ENCODE measurements at regions not wholly inside any gene's neighbourhood (a gene's known extent, or its start where the extent isn't known, plus 50 kb on each side); places are given as distances from the start of the nearest gene placed in this dataset.
A peak's percentile ranks its signal among the peaks of the same experiment; 100 is the strongest.

- DNase-seq (ENCODE audit: low read depth): no peak
Measured at GRCh38 chr2:168378960-168379669, 77.0 kb upstream of the CERS6 start.

DNA sequence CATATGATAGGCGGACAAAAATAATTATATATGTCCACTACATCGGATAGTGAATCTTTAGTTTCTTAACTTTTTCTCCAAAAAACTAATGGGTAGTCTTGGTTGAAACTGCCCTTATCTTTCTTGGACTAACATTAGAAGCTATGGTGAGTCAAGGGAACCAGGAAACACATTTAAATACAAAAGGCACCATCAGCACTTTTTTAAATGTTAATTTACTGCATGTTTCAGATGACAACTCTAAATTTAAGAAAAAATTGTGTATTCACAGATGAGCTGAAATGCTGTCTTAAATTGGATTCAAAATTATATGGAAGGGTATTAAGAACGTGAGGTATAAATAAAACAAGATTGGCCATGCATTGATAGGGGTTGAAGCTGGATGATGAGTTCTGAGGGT is 75.6 kb upstream of the CERS6 start:
- DNase-seq (ENCODE audit: low read depth): no peak

- DNase-seq (ENCODE audit: low read depth): peak; percentile 4
Measured at GRCh38 chr2:168392024-168392423, 64.0 kb upstream of the CERS6 start.

DNA sequence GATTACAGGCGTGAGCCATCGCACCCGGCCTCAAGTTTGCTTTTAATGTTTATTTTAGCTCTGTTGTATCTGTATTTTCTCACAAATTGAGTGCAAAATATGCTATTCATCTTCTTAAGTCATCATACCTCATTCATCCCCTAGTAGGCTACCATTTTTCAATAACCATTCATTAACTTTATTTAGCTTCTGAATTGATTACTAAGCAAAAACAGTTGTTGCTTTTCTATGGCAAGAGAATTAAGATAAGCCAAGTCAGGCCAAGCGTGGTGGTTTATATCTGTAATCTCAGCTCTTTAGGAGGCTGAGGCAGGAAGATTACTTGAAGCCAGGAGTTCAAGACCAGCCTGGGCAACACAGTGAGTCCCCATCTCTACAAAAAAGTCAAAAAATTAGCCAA is 63.3 kb upstream of the CERS6 start:
- DNase-seq (ENCODE audit: low read depth): no peak

DNA sequence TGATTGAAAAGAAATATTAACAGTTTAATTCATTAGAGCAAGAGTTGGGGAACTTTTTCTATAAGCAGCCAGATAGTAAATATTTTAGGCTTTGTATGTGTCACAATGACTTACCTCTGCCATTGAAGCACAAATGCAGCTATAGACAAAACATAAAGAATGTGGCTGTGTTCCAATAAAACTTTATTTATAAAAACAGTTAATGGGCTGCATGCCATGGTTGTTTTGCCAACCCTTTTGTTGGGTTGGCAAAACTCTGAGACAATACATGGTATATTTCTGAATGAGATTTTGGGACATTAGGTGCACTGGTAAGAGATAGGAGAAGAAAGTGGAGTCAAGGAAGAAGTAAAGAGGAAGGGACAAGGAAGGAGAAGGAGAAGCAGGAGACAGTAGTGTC is 61.8 kb upstream of the CERS6 start:
- no peak for DNase-seq (ENCODE audit: low read depth)

DNA sequence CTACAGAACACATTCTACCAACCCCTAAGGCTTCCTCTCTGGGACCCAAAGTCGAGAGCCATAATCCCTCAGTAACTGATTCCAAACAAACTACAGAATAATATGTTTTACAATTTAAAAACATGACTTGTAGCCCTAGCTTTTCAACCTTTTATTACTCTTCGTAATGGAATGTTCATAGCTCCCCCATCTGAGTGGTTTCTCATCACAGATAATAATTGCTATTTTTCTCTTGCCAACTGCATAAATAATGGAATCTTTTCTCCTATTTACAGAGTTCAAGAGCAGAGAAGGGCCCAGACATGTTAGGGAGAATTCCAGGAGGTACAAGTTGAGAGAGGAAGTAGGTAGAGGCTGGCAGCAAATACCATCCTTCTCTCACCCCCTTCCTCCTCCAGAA is 59.9 kb upstream of the CERS6 start:
- peak; percentile 37 for DNase-seq (ENCODE audit: low read depth)

DNA sequence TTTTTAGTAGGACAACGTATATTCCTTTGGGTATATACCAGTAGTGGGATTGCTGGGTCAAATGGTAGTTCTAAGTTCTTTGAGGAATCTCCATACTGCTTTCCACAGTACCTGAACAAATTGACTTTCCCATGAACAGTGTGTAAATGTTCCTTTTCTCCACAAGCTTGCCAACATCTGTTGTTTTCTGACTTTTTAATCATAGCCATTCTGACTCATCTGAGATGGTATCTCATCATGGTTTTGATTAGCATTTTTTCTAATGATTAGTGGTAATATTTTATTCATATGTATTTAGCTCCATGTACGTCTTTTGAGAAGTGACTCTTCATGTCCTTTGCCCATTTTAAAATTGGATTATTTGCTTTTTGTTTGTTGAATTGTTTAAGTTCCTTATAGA is 58.4 kb upstream of the CERS6 start:
- no peak for DNase-seq (ENCODE audit: low read depth)

GRCh38 chr2:168401048-168401556 is 55.0 kb upstream of the CERS6 start:
- no peak for DNase-seq (ENCODE audit: low read depth)

- DNase-seq (ENCODE audit: low read depth): no peak
Measured at GRCh38 chr2:168401771-168402170, 54.3 kb upstream of the CERS6 start.

GRCh38 chr2:168402531-168402930 is 53.5 kb upstream of the CERS6 start:
- no peak for DNase-seq (ENCODE audit: low read depth)

DNA sequence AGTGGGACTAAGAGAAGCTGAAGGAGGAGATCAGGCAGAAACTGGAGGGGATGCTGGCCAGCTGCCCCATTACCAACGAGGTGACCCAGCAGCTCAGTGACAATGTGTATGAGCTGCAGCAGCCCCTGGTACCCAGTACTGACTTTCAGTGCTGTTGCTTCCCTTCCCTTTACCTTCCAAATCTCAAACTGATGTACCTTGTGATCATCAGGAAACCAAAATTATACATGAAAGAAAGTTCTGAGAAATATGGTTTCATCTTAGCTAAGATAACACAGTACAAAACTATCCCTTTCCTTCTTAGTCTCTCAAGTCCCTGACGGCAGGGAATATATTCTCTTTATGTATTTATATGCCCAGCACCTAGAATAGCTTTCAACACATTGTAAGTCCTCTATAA is 52.3 kb upstream of the CERS6 start:
- DNase-seq (ENCODE audit: low read depth): no peak

DNA sequence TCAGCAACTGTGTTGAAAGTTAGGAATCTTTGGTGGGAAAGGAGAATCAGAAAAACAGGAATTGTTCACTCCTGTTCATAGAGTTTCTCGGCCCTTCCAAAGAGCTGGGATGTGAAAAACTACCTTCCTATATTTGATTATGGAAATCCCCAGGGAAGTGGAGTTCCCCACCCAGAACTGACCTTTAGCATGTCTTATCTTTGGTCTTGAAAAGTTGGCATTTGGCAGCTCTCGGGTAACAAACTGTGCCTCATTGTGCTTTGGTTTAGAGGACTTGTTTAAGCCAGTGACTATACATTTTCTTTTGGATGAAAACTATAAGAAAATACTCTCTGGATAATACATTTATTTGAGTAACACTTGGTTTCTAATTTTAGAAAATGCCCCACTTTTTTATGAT is 51.3 kb upstream of the CERS6 start:
- DNase-seq (ENCODE audit: low read depth): no peak

All from EH (cell line).